HG03457 (cell line): ENCODE measurements at regions not wholly inside any gene's neighbourhood (a gene's known extent, or its start where the extent isn't known, plus 50 kb on each side); places are given as distances from the start of the nearest gene placed in this dataset.
A peak's percentile ranks its signal among the peaks of the same experiment; 100 is the strongest.

Source experiments
- ATAC-seq: cut with Tn5 transposase; IDR thresholded peaks from one replicate; pipeline ENCODE4 v1.9.1; 2021; ENCODE audit warnings: moderate number of reproducible peaks; ENCODE audit not compliant: unreplicated experiment

DNA sequence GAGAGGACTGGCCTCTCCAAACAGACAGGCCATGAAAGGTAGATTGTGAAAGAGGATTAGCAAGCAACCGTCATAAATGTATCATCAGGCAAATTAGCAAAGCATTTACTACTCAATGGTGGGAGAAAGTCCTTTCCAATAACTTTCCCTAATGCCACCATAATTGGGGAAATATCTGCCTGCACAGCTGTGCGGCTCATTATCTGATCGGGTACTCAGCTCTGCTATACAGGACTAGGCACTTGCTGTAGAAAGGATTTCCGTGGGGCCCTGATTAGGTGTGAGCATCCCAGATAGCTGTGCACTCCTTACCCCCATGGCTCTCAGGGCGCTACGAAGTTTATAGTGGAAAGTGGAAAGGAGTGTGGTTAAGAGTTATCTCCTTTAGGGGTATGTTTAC lies 309.7 kb upstream of the PLET1 start:
- no peak for ATAC-seq

DNA sequence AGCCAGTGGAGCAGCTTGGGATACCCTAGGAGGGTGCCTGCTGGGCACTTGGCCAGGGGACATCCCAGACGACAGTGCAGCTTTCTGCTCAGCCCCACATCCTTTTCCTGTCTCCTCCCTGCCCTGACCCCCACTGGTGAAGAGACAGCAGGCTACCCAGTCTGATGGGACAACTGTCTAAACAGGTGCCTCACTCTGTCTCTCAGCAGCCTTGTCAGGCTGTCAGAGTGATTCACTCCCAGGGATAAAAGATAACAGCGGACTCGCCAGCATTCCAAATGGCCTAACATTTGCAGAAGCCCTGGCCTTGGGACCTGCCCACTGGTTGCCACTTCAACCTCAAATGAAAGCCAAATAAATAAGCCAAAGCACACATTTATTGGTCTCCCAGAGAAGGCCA lies 318.6 kb upstream of the PLET1 start:
- no peak for ATAC-seq

GRCh38 chr11:112580864-112581263 lies 320.2 kb upstream of the PLET1 start:
- ATAC-seq = no peak

- ATAC-seq = no peak
These were observed 321.1 kb upstream of the PLET1 start for GRCh38 chr11:112581747-112582146.

GRCh38 chr11:112582366-112582765 lies 321.7 kb upstream of the PLET1 start:
- ATAC-seq = no peak

GRCh38 chr11:112583261-112583893 lies 322.7 kb upstream of the PLET1 start:
- peak; percentile 88 for ATAC-seq

DNA sequence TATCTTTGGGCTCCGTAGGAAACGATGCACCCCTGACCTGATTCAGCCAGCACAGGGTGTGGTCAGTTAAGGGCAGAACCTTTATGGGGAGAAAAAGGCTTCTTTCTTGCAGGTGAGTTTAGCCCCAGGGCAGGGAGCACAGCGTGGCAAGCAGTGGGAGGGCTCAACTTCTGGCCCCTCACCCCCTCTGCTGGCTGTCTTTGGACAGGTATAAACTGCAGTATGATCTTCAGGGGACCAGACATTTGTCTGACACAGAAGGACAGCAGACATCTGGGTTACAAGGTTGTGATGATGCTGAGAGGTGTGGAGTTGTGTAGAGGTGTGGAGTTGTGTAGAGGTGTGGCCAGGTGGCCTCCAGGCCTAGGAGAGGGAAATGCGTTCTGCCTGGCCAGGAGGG lies 324.0 kb upstream of the PLET1 start:
- no peak for ATAC-seq

DNA sequence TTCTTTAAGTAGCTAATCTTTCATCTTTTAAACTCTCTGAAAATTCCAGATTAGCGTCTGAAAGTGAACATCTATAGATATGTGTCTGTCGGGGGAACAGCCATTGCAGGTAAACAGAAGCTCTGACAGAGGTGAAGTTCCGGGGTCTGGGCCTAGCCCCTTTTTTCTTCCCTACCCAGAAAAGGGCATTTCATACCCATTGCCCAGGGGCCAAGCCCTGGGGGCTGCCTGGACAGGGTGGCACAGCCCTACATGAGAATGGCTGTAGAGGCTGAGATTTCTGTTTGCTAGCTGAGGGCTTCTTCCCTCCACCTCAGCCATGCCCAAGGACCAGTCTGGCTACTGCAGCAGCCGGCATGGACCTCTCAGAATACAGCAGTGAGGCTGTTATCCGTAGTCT lies 327.0 kb upstream of the PLET1 start:
- no peak for ATAC-seq

DNA sequence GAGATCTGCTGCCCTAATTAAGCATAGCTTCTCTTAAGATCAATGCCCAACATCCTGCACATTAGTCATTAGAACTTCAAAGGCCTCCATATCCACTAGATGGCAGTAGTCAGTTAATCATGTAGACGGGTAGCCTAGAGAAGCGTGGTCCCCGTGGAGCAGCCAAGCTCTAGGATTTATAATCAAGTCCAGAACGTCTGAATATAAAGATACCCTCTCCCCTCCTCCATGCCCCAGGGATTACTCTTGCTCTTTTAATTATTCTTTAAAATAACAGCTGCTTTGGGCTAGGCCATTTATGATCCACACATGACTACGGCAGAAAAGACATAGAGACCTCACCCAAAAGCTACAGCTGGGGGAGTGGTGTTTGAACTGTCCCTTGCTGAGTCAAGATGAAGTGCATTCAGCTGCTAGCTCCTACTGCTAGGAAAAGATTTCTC lies 327.6 kb upstream of the PLET1 start:
- ATAC-seq = no peak

- no peak for ATAC-seq
These were observed 328.5 kb upstream of the PLET1 start for GRCh38 chr11:112589155-112589554.

DNA sequence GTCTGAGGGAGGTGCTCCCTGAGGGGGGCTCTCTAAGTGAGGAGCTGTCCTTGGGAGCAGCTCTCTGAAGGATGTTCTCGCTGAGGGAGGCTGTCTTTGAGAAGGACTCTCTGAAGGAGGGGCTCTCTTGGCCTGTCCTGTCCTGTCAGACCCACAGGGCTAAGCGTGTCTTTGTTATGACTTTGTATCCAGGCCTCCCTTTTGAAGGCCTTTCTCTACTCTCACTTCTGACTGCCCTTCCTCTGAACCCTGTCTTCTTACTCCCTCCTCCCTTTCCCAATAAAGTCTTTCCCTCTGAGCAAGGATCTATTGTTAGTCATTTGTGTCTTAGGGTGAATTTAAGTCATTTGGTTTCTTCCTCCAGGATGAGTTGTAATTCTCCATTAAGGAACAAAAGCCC lies 330.1 kb upstream of the PLET1 start:
- no peak for ATAC-seq

DNA sequence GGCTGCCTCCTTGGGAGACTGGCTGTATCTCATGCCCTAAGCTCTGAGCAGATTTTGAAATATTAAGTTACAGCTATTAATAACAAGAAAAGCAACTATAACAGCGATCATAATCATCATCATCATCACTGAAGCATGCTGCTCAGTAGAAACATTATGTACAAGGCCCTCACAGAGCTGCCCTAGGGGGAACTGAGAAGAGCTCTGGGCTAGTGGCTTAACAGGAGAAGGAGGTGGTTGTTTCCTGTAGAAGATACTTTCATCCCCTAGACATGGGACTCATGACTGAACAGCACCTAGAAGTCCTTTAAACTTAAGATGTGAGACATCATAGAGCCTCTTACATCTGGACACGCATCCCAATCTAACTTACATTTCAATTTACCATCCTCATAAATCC lies 332.8 kb upstream of the PLET1 start:
- no peak for ATAC-seq

DNA sequence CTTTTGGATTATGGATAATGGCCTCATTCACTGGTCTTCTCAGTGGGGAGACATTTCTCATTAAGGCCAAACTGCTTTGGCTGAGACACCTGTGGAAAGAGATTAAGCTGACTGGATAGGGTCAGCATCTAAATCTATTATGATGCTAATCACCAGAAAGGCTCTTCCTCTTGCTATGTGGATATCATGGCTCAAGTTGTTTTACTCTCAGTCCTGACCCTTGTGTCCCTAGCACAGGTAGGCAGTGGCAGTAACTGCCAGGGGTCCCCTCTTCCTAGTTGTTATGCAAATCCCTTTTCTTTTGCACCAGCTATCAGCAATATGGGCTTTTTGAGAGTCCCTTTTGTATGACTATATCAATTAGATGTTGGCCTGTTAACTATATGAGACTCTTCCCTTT lies 335.7 kb upstream of the PLET1 start:
- no peak for ATAC-seq

DNA sequence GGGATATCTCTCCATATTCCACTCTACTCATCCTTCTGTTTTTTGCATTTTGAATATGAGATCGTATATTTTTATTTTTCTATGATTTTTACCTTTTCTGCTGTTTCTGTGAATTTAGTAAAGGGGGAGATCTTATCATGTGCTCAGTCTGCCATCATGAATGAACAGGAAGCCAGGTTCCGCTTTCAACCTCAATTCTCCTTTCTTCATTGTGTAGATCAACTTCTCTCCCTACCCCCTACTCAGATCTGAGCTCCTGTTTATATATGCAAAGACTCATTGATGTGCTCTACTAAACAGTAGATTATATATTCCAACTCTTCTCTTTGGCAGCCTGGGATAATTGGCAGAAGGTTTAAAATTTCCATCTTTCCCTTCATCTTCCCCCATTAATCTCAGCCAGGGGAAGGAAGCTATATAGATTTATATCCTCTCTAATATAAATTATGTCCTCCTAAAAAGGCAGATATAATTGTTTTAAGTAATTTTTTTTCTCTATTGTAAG lies 336.7 kb upstream of the PLET1 start:
- ATAC-seq = no peak

- no peak for ATAC-seq
These were observed 338.6 kb upstream of the PLET1 start for GRCh38 chr11:112599265-112599664.

GRCh38 chr11:112599856-112600533 lies 339.3 kb upstream of the PLET1 start:
- ATAC-seq = no peak

GRCh38 chr11:112605093-112605666 lies 344.5 kb upstream of the PLET1 start:
- ATAC-seq = no peak

DNA sequence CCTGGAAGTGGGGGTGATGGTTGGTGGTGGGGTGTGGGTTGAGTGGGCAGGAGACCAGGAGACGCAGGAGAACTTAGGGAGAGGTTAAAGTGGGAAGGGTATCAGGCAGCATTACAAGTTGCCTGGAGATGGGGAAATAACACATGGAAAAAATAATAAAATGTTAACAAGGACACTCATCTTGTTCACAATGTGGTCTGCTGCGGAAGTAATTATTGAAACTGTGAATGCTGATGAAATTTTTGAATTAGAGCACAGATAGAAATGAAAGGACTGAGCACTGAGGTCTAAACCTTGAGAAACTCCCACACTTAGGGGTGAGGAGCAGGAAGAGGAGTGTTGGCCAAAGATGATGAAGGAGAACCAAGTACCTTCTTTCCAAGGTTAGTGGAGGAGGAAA lies 346.0 kb upstream of the PLET1 start:
- ATAC-seq = no peak

- no peak for ATAC-seq
These were observed 347.8 kb upstream of the PLET1 start for GRCh38 chr11:112608509-112608908.

DNA sequence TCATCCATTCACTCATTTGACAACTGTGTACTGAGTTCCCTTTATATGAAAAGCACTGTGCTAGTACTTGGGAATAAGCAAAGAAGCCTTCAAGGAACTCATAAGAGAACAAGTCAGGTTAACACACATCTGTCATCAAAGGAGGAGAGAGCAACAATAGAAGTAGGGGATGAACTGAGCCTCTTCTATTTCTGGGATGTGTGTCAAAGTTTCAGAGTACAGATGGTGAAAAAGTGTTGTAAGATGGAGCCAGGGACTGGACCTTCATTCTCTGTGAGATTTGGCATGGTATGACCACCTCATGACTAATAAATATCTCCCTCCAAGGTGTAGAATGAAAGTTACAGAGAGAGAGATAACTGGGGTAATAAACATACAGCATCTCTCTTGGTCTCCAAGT lies 349.8 kb upstream of the PLET1 start:
- no peak for ATAC-seq

GRCh38 chr11:112610996-112611750 lies 350.0 kb upstream of the NCAM1 start:
- ATAC-seq = no peak

DNA sequence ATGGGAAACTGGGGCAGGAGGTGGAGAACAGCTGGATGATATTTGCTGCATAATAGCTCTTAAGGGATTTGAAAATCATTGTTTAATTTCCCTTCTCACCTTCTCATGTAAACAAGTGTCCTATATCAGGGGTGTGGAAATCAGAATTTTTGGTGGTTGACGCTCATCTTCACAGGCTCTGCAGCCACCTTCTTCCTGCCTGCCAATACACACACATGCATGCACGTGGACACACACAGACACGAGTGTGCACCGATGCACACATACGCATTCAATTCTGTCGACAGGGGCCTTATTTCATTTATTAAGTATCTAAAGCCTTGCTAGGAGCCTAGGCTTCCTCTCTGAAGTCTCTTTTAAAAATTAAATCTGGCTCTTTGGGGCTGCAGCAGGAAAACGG lies 349.4 kb upstream of the NCAM1 start:
- no peak for ATAC-seq
